Small intestine (tissue), 7 donors: ENCODE measurements at regions not wholly inside any gene's neighbourhood (a gene's known extent, or its start where the extent isn't known, plus 50 kb on each side); places are given as distances from the start of the nearest gene placed in this dataset.
"Not testable (repeated sequence)": the region's sequence is repeated elsewhere in the genome, so short reads cannot be mapped to it uniquely, and the experiment has no call there.

Experiments
- DNase-seq, 2 donors: peaks; one replicate each; pipeline versions ENCODE4 v3.0.0 to v3.0.0-alpha.2; 2013
- FAIRE-seq: peaks from 2 replicates; lab custom pipeline; 2012; peaks lifted over from hg19 to GRCh38; lab: Jason Lieb, UNC
- H3K27ac ChIP-seq, 3 donors: one replicate each; pipeline ENCODE4 v1.5.1; 2013; ENCODE audit warnings: low read length in 2 of 3, mild to moderate bottlenecking in 2 of 3, control low read depth in 1 of 3, inconsistent platforms in 1 of 3, low read depth in 1 of 3, moderate library complexity in 1 of 3
- H3K27me3 ChIP-seq, 3 donors: one replicate each; pipeline ENCODE4 v1.6.1; 2013; ENCODE audit warnings: low read length in 3 of 3, inconsistent platforms in 1 of 3; ENCODE audit not compliant: control insufficient read depth in 3 of 3, insufficient read depth in 3 of 3
- H3K36me3 ChIP-seq, 3 donors: one replicate each; pipeline ENCODE4 v1.6.1; 2013; ENCODE audit warnings: low read length in 3 of 3, inconsistent platforms in 1 of 3, low read depth in 1 of 3, mild to moderate bottlenecking in 1 of 3, moderate library complexity in 1 of 3; ENCODE audit not compliant: control insufficient read depth in 3 of 3, insufficient read depth in 2 of 3
- H3K4me1 ChIP-seq, 3 donors: one replicate each; pipeline ENCODE4 v1.6.1; 2013; ENCODE audit warnings: low read length in 2 of 3, inconsistent platforms in 1 of 3, low read depth in 1 of 3, mild to moderate bottlenecking in 1 of 3, moderate library complexity in 1 of 3; ENCODE audit not compliant: control insufficient read depth in 3 of 3, insufficient read depth in 2 of 3
- H3K4me3 ChIP-seq, 3 donors: one replicate each; pipeline ENCODE4 v1.5.1; 2013; ENCODE audit warnings: low read length in 3 of 3, control low read depth in 1 of 3, inconsistent platforms in 1 of 3, low read depth in 1 of 3, mild to moderate bottlenecking in 1 of 3, moderate library complexity in 1 of 3
- H3K9me3 ChIP-seq, 2 donors: one replicate each; pipeline ENCODE4 v1.6.1; 2013; ENCODE audit warnings: low read depth in 1 of 2, low read length in 1 of 2; ENCODE audit not compliant: control insufficient read depth in 2 of 2, insufficient read depth in 1 of 2
- WGBS, 3 donors: extraction: QIAGEN DNeasy Blood & Tissue Kit; methylation state at CpG; one replicate each; pipeline ENCODE4 v1.1.7; 2013; 5-methylcytosine and 5-hydroxymethylcytosine counted together
- donor health status: healthy with polysubstance abuse.
- donor health status: control.
- donor health status: control.
- donor health status: Bipolar disorder and iron deficiency.
- donor health status: healthy.

GRCh38 chr16:64687123-64687522 lies 434.7 kb downstream of the CDH11 start:
- Histone ChIP-seq H3K27me3 (no peaks in the 10 kb centered on the region), H3K27ac (no peak overlapping the region), H3K36me3 (no peaks in the 10 kb centered on the region), H3K4me3 (no peak overlapping the region), H3K9me3 (no peaks in the 10 kb centered on the region), H3K4me1 (no peaks in the 10 kb centered on the region)
- 65 to 83% (median 77%) methylated on average over 2 of the region's 2 CpGs for WGBS, 3 donors
- DNase-seq (no peak), FAIRE-seq (no peak)

GRCh38 chr16:64679976-64680690 lies 441.7 kb downstream of the CDH11 start:
- H3K4me3 ChIP-seq, result no peak overlapping the region
- H3K27me3 ChIP-seq, result no peaks in the 10 kb centered on the region
- FAIRE-seq, result no peak
- WGBS, 3 donors, result 66 to 77% (median 66%) methylated on average over 4 of the region's 4 CpGs
- DNase-seq, result no peak
- H3K27ac ChIP-seq, result no peak overlapping the region
- H3K4me1 ChIP-seq, result no peaks in the 10 kb centered on the region
- H3K36me3 ChIP-seq, result no peaks in the 10 kb centered on the region
- H3K9me3 ChIP-seq, result no peaks in the 10 kb centered on the region

- Histone ChIP-seq H3K27me3 (no peaks in the 10 kb centered on the region), H3K27ac (no peak overlapping the region), H3K9me3 (peaks cover 0 to 2% of the 10 kb centered on the region in 2 donors), H3K36me3 (no peaks in the 10 kb centered on the region), H3K4me3 (no peak overlapping the region), H3K4me1 (no peaks in the 10 kb centered on the region)
- 90 to 95% (median 93%) methylated on average over 8 of the region's 8 CpGs for WGBS, 3 donors
- no peak for DNase-seq
- no peak for FAIRE-seq
Observed at GRCh38 chr16:64669573-64669972, 452.3 kb downstream of the CDH11 start.

GRCh38 chr16:64667334-64667877 lies 454.5 kb downstream of the CDH11 start:
- H3K4me1 ChIP-seq, result no peaks in the 10 kb centered on the region
- H3K27me3 ChIP-seq, result no peaks in the 10 kb centered on the region
- H3K36me3 ChIP-seq, result no peaks in the 10 kb centered on the region
- 88 to 90% (median 90%) methylated on average over 3 of the region's 3 CpGs for WGBS, 3 donors
- H3K27ac ChIP-seq, result no peak overlapping the region
- no peak overlapping the region for H3K4me3 ChIP-seq
- no peak for DNase-seq
- H3K9me3 ChIP-seq, result peaks cover 0 to 2% of the 10 kb centered on the region in 2 donors
- no peak for FAIRE-seq

- not testable (repeated sequence) for DNase-seq, FAIRE-seq
Observed at GRCh38 chr16:64662312-64662711, 459.6 kb downstream of the CDH11 start.

GRCh38 chr16:64659866-64660265 lies 462.0 kb downstream of the CDH11 start:
- Histone ChIP-seq H3K4me1 (no peaks in the 10 kb centered on the region), H3K27ac (no peak overlapping the region), H3K27me3 (no peaks in the 10 kb centered on the region), H3K36me3 (no peaks in the 10 kb centered on the region), H3K4me3 (no peak overlapping the region), H3K9me3 (no peaks in the 10 kb centered on the region)
- no peak for DNase-seq
- no peak for FAIRE-seq
- WGBS, 3 donors, result 34 to 68% (median 47%) methylated on average over 1 of the region's 1 CpG

More at GRCh38 chr16:64662312-64662711, 459.6 kb downstream of the CDH11 start:
- not testable (repeated sequence) for H3K27ac ChIP-seq, H3K9me3 ChIP-seq, H3K27me3 ChIP-seq, H3K4me1 ChIP-seq, H3K36me3 ChIP-seq, H3K4me3 ChIP-seq

- Histone ChIP-seq H3K27me3 (no peaks in the 10 kb centered on the region), H3K36me3 (no peaks in the 10 kb centered on the region), H3K9me3 (no peaks in the 10 kb centered on the region), H3K4me1 (no peaks in the 10 kb centered on the region), H3K27ac (no peak overlapping the region), H3K4me3 (no peak overlapping the region)
- no peak for FAIRE-seq
- DNase-seq, result no peak
- 66 to 84% (median 70%) methylated on average over 3 of the region's 3 CpGs for WGBS, 3 donors
Observed at GRCh38 chr16:64657316-64658011, 464.4 kb downstream of the CDH11 start.

- no peak overlapping the region for H3K4me3 ChIP-seq
- FAIRE-seq, result no peak
- DNase-seq, result no peak
Observed at GRCh38 chr16:64656471-64656870, 465.4 kb downstream of the CDH11 start.

More at GRCh38 chr16:64656471-64656870, 465.4 kb downstream of the CDH11 start:
- H3K4me1 ChIP-seq, result no peaks in the 10 kb centered on the region
- H3K9me3 ChIP-seq, result no peaks in the 10 kb centered on the region
- WGBS, 3 donors, result 58 to 64% (median 59%) methylated on average over 4 of the region's 4 CpGs
- no peaks in the 10 kb centered on the region for H3K36me3 ChIP-seq
- H3K27ac ChIP-seq, result no peak overlapping the region
- no peaks in the 10 kb centered on the region for H3K27me3 ChIP-seq
